MCF 10A (cell line): ENCODE measurements at regions not wholly inside any gene's neighbourhood (a gene's known extent, or its start where the extent isn't known, plus 50 kb on each side); places are given as distances from the start of the nearest gene placed in this dataset.

Source experiments
- BruUV-seq: library from RNA; stranded (reverse); fragments of 400-500 nt; replicated peaks from 2 replicates; lab custom pipeline; 2021; lab: Mats Ljungman, UMichigan
- CTCF ChIA-PET: fragments of 300-600 bp; sonication (Branson Sonifier 250); formaldehyde crosslinking; extraction: SDS; loops from one replicate; lab custom pipeline; 2021; ENCODE audit warnings: antibody characterized with exemption, inconsistent platforms; lab: Yijun Ruan, JAX
- POLR2A ChIA-PET: fragments of 300-600, 350-650 bp; sonication (Branson Sonifier 250); formaldehyde crosslinking; extraction: SDS; loops from one replicate; lab custom pipeline; 2020; ENCODE audit warnings: antibody characterized with exemption, inconsistent platforms; lab: Yijun Ruan, JAX
- DNase-seq: peaks from one replicate; pipeline ENCODE4 v3.0.0-alpha.2; 2018; ENCODE audit not compliant: unreplicated experiment
- H3K27ac Mint-ChIP-seq: one replicate; pipeline ENCODE4 v1.8.0; 2022; ENCODE audit warnings: mild to moderate bottlenecking, low read depth, mixed read lengths; ENCODE audit not compliant: unreplicated experiment
- H3K27me3 Mint-ChIP-seq: one replicate; pipeline ENCODE4 v1.8.0; 2022; ENCODE audit warnings: mixed read lengths; ENCODE audit not compliant: insufficient read depth, unreplicated experiment
- H3K36me3 Mint-ChIP-seq: one replicate; pipeline ENCODE4 v1.8.0; 2022; ENCODE audit warnings: mild to moderate bottlenecking, moderate library complexity, mixed read lengths; ENCODE audit not compliant: insufficient read depth, unreplicated experiment
- H3K4me1 Mint-ChIP-seq: one replicate; pipeline ENCODE4 v1.8.0; 2022; ENCODE audit warnings: mixed read lengths; ENCODE audit not compliant: insufficient read depth, unreplicated experiment
- H3K4me3 Mint-ChIP-seq: one replicate; pipeline ENCODE4 v1.8.0; 2022; ENCODE audit warnings: mild to moderate bottlenecking, moderate library complexity, mixed read lengths; ENCODE audit not compliant: unreplicated experiment
- H3K9me3 Mint-ChIP-seq: one replicate; pipeline ENCODE4 v1.8.0; 2022; ENCODE audit warnings: mixed read lengths; ENCODE audit not compliant: unreplicated experiment
- intact Hi-C: fragments of 100-400 bp; cut with micrococcal nuclease; formaldehyde crosslinking; loops from 2 replicates; pipeline ENCODE4 v1.14.1; 2022
- TF ChIP-seq, protein P1 (sequence below): fragments of 200-600 bp; IDR thresholded peaks from one replicate; pipeline ENCODE4 v1.8.0; 2022; ENCODE audit warnings: antibody characterized with exemption, mild to moderate bottlenecking; ENCODE audit not compliant: unreplicated experiment

DNA sequence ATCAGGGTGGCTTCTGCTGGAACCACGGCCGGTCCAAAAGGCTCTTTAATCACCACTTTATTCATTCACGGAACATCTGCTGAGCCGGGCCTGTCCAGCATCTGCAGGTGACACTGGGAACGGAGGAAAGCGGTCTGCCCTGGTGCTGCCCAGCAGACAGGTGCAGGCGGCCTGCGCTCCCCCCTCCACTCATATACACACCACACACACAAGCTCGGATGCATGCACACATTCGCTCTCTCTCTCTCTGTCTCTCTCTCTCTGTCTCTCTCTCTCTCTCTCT is 736.9 kb downstream of the BRD1 start:
- DNase-seq: no peak
- BruUV-seq: no TSS peak
- Mint-ChIP-seq H3K9me3 (peaks cover 31% of the 10 kb centered on the region), H3K4me1 (no peaks in the 10 kb centered on the region), H3K27ac (no peak overlapping the region), H3K27me3 (no peaks in the 10 kb centered on the region), H3K4me3 (no peak overlapping the region), H3K36me3 (no peaks in the 10 kb centered on the region)
- CTCF ChIA-PET: no interaction called here
- intact Hi-C loops: no loop called here
- POLR2A ChIA-PET: no interaction called here
- TF ChIP-seq, protein P1, sequence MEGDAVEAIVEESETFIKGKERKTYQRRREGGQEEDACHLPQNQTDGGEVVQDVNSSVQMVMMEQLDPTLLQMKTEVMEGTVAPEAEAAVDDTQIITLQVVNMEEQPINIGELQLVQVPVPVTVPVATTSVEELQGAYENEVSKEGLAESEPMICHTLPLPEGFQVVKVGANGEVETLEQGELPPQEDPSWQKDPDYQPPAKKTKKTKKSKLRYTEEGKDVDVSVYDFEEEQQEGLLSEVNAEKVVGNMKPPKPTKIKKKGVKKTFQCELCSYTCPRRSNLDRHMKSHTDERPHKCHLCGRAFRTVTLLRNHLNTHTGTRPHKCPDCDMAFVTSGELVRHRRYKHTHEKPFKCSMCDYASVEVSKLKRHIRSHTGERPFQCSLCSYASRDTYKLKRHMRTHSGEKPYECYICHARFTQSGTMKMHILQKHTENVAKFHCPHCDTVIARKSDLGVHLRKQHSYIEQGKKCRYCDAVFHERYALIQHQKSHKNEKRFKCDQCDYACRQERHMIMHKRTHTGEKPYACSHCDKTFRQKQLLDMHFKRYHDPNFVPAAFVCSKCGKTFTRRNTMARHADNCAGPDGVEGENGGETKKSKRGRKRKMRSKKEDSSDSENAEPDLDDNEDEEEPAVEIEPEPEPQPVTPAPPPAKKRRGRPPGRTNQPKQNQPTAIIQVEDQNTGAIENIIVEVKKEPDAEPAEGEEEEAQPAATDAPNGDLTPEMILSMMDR: no peak

DNA sequence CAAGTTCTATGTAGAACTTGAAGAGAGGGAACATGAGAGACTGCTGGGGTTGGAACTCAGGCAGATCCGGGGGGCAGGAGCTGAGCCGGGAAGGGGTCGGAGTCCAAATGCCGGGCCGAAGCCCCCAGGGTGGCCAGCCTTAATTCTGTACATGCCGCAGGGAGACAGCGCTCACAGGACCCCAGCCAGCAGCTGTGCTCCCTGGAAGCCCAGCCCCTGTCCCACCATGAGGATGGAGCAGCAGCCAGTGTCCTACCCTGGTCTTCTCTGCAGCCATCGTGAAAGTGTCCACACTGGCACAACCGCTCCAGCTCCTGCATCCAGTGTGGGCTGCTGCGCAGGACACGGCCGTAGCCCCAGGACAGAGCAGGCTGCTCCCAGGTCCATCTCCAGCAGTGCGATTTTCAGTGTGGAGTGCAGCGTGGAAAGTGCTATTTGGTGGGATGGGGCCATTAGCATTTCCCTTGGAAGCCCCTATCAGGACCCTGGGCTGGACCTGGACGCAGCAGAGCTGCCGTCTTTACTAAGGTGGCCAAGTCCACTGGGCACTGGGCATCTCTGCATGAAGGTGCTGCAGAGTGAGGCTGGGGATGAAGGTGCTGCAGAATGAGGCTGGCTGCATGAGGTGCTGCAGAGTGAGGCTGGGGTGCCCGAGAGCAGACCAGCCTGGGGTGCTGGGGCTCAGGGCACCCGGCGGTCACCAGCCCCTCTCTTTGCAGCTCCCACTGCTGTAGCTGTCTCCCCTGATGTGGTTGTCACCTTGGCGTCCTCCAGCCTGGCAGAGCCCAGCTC is 737.4 kb downstream of the BRD1 start:
- TF ChIP-seq, protein P1: no peak
- ChIA-PET POLR2A (no interaction called here), CTCF (no interaction called here)
- no peaks in the 10 kb centered on the region for H3K4me1 Mint-ChIP-seq
- no peak overlapping the region for H3K4me3 Mint-ChIP-seq
- no peaks in the 10 kb centered on the region for H3K27me3 Mint-ChIP-seq
- intact Hi-C loops: no loop called here
- no TSS peak for BruUV-seq
- H3K27ac Mint-ChIP-seq: no peak overlapping the region
- H3K36me3 Mint-ChIP-seq: no peaks in the 10 kb centered on the region
- H3K9me3 Mint-ChIP-seq: peaks cover 32% of the 10 kb centered on the region
- no peak for DNase-seq

DNA sequence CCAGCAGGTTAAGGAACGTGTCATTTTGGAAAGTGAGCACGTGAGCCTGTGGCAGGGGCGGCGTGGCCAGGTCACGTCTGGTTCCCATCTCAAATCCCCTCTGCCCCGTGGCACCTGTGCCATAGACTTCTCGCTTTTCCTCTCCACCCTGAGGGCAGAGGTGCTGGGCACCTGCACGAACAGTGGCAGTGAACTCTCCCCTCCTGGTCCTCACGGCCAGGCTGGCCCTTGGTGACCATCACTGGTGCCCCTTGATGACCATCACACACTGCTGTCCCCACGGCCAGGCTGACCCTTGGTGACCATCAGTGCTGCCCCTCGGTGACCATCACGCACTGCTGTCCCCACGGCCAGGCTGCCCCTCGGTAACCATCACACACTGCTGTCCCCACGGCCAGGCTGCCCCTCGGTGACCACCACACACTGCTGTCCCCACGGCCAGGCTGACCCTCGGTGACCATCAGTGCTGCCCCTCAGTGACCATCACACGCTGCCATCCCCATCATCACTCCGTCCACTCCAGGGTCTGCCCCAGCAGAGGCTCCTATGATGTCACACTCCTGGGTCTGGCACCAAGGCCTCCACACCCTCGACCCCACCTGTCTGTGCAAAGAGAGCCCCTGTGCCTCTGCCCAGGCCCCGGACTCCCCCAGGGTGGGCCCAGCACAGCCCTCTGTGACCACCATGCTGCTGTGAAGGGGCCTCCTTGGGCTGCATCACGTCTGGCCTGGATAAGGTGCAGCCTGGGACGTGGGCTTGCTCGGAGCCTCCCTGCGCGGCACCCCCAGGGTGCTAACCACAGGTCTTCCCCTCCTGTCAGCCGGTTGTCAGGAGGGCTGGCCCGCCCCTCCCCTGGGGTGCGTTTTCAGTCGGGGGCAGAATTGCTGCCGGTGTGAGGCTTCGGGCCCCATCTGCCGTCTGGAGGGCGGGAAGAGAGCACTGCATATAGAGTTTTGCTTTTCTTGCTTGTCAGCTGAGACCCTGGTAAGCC is 738.6 kb downstream of the BRD1 start:
- Mint-ChIP-seq H3K4me1 (no peaks in the 10 kb centered on the region), H3K36me3 (no peaks in the 10 kb centered on the region), H3K9me3 (peaks cover 31% of the 10 kb centered on the region), H3K4me3 (no peak overlapping the region), H3K27me3 (no peaks in the 10 kb centered on the region), H3K27ac (no peak overlapping the region)
- BruUV-seq: no TSS peak
- CTCF ChIA-PET: no interaction called here
- intact Hi-C loops: no loop called here
- no peak for DNase-seq
- POLR2A ChIA-PET: no interaction called here
- TF ChIP-seq, protein P1: no peak
